Heart right ventricle (tissue), 16 donors: ENCODE measurements at regions not wholly inside any gene's neighbourhood (a gene's known extent, or its start where the extent isn't known, plus 50 kb on each side); places are given as distances from the start of the nearest gene placed in this dataset.

Experiments
- ATAC-seq, 8 donors: fragments of 200-7000 bp; cut with Tn5 transposase; one replicate each; pipeline ENCODE4 v1.9.1; 2020; ENCODE audit warnings: mild to moderate bottlenecking in 8 of 8, moderate library complexity in 8 of 8, moderate number of reproducible peaks in 1 of 8
- DNase-seq, 2 donors: peaks; one replicate each; pipeline ENCODE4 v3.0.0-alpha.2; 2020
- H3K27ac ChIP-seq, 10 donors: fragments of 200-600 bp; sonication (generic) in 2 of 10; one replicate each; pipeline versions ENCODE4 v1.5.0 to v1.8.0; 2020 to 2022; ENCODE audit warnings: mild to moderate bottlenecking in 3 of 10
- H3K27me3 ChIP-seq, 7 donors: fragments of 200-600 bp; one replicate each; pipeline ENCODE4 v1.8.0; 2021 to 2022; ENCODE audit warnings: mild to moderate bottlenecking in 2 of 7
- H3K36me3 ChIP-seq, 9 donors: fragments of 200-600 bp; sonication (generic) in 1 of 9; one replicate each; pipeline versions ENCODE4 v1.5.0 to v1.8.0; 2020 to 2022; ENCODE audit warnings: mild to moderate bottlenecking in 2 of 9
- H3K4me1 ChIP-seq, 9 donors: fragments of 200-600 bp; sonication (generic) in 1 of 9; one replicate each; pipeline versions ENCODE4 v1.5.0 to v1.8.0; 2020 to 2022; ENCODE audit warnings: mild to moderate bottlenecking in 4 of 9
- H3K4me3 ChIP-seq, 10 donors: fragments of 200-600 bp; sonication (generic) in 2 of 10; one replicate each; pipeline versions ENCODE4 v1.5.0 to v1.8.0; 2020 to 2022; ENCODE audit warnings: mild to moderate bottlenecking in 7 of 10, moderate library complexity in 2 of 10
- H3K9me3 ChIP-seq, 11 donors: fragments of 200-600 bp in 10 of 11; sonication (generic) in 2 of 11; one replicate each; pipeline versions ENCODE4 v1.5.0 to v1.8.0; 2013 to 2022; ENCODE audit warnings: mild to moderate bottlenecking in 2 of 11, control low read depth in 1 of 11, moderate library complexity in 1 of 11
- CTCF ChIP-seq, 9 donors: fragments of 200-600 bp; sonication (generic) in 2 of 9; IDR thresholded peaks; one replicate each; pipeline versions ENCODE4 v1.5.0 to v1.8.0; 2021 to 2022; ENCODE audit warnings: antibody characterized with exemption in 9 of 9, mild to moderate bottlenecking in 5 of 9, moderate library complexity in 1 of 9
- WGBS, 2 donors: extraction: QIAGEN DNeasy Blood & Tissue Kit; methylation state at CpG; one replicate each; pipeline ENCODE4 v1.1.7; 2013; ENCODE audit warnings: inconsistent platforms in 1 of 2; 5-methylcytosine and 5-hydroxymethylcytosine counted together
- intact Hi-C, 10 donors: fragments of 100-400 bp; cut with DNase I; formaldehyde crosslinking; loops; one replicate each; pipeline versions ENCODE4 v1.11.1 to v1.14.2; 2022
- donor health status: Arrhythmogenic right ventricular cardiomyopathy.
- donor health status: ischemic (EF 13 %, LVEDD 7.1; RV severe dilation, severe dysfunction).
- donor health status: healthy with polysubstance abuse.
- donor health status: DM: no; HTN: yes; CAD: no.
- donor health status: DM: no; HTN: no; CAD: no.
- donor health status: ischemic (EF 25% LVEDD 6.9; RV normal size, moderate dysfunction).
- donor health status: ischemic (EF 25% LVEDD 5.7; RV mildly dilated, moderate dysfunction).
- donor health status: healthy.
- donor health status: DM: yes; HTN: yes; CAD: no.
- donor health status: Ischemic cardiomyopathy.
- donor health status: ischemic (EF 35%, LVEDD 5.7; RV mildly dilated, moderate dysfunction).
- donor health status: nonischemic (EF 11% LVEDD 7.7; RV severe dilation, severe dysfunction).
- donor health status: DM: yes; HTN: yes; CAD: no.
- donor health status: PGD.
- donor health status: ischemic (EF 29% LVEDD 5.4; RV normal size, mild dysfunction).
- donor health status: nonischemic (EF 23%, LVEDD 6.1; RV moderate dilation, normal function).

- intact Hi-C loops: no loop called here
- no peak for TF ChIP-seq CTCF (IDR thresholded peaks at IDR 0.05)
- DNase-seq (no peak), ATAC-seq (no peak)
- peaks cover 0 to 9% (median 0%) of the 10 kb centered on the region in 7 donors for H3K27me3 ChIP-seq
- peaks cover 0 to 7% (median 0%) of the 10 kb centered on the region in 11 donors for H3K9me3 ChIP-seq
- H3K36me3 ChIP-seq: no peaks in the 10 kb centered on the region
- WGBS, 2 donors: 67 to 79% methylated on average over 3 of the region's 3 CpGs
- H3K4me1 ChIP-seq: no peaks in the 10 kb centered on the region
- H3K4me3 ChIP-seq: no peak overlapping the region
- no peak overlapping the region for H3K27ac ChIP-seq
Measured at GRCh38 chr2:147031897-147032296, 812.9 kb upstream of the ACVR2A start.

- Histone ChIP-seq H3K4me1 (no peaks in the 10 kb centered on the region), H3K4me3 (no peak overlapping the region), H3K27ac (no peak overlapping the region), H3K36me3 (no peaks in the 10 kb centered on the region), H3K27me3 (peaks cover 0 to 9% (median 0%) of the 10 kb centered on the region in 7 donors), H3K9me3 (peaks cover 0 to 7% (median 0%) of the 10 kb centered on the region in 11 donors)
- WGBS, 2 donors: 30 to 35% methylated on average over 6 of the region's 6 CpGs
- DNase-seq (no peak), ATAC-seq (no peak)
- intact Hi-C loops: no loop called here
- TF ChIP-seq CTCF (IDR thresholded peaks at IDR 0.05): no peak
Measured at GRCh38 chr2:147030966-147031720, 813.7 kb upstream of the ACVR2A start.

GRCh38 chr2:147027436-147027835, 817.4 kb upstream of the ACVR2A start:
- no peak overlapping the region for H3K27ac ChIP-seq
- H3K9me3 ChIP-seq: peaks cover 0 to 17% (median 6%) of the 10 kb centered on the region in 11 donors
- TF ChIP-seq CTCF (IDR thresholded peaks at IDR 0.05): no peak
- 44 to 58% methylated on average over 1 of the region's 1 CpG for WGBS, 2 donors
- no peak overlapping the region for H3K4me3 ChIP-seq
- ATAC-seq (no peak), DNase-seq (no peak)
- peaks cover 0 to 4% (median 0%) of the 10 kb centered on the region in 9 donors for H3K4me1 ChIP-seq
- intact Hi-C loops: no loop called here
- no peaks in the 10 kb centered on the region for H3K36me3 ChIP-seq
- peaks cover 0 to 9% (median 0%) of the 10 kb centered on the region in 7 donors for H3K27me3 ChIP-seq

DNA sequence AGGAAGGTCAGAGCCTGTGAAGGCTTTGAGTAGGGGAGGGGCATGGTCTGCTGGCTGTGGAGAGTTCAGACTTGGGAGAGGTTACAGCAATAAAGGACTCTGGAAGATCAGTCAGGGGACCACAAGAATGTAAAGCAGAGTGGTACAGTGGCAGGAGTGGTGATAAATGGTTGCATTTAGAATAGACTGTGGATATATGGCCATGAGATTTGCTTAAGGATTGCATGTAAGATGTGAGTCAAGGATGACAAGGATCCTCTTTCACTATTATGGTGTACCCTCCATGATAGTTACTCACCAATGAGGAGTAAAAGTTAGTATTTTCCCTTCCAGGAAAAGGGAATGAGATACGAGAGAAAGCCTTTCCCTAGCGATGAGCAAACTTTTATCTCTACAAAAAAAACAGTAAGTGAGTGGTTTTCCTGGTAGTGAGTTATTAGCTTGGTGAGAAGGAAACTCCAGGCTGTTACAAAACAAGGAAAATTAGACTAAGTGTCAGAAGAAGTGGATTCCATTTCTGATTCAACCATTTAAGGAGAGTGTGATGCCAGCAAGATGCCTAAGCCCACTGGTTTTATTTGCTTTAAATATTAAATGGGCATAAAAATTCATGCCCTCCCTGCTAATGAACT, 818.0 kb upstream of the ACVR2A start:
- Histone ChIP-seq H3K27ac (no peak overlapping the region), H3K4me1 (peaks cover 0 to 4% (median 0%) of the 10 kb centered on the region in 9 donors), H3K36me3 (no peaks in the 10 kb centered on the region), H3K9me3 (peaks cover 0 to 23% (median 6%) of the 10 kb centered on the region in 11 donors), H3K4me3 (no peak overlapping the region), H3K27me3 (peaks cover 0 to 9% (median 0%) of the 10 kb centered on the region in 7 donors)
- intact Hi-C loops: no loop called here
- DNase-seq: no peak
- ATAC-seq: no peak
- 39 to 57% methylated on average over 2 of the region's 2 CpGs for WGBS, 2 donors
- no peak for TF ChIP-seq CTCF (IDR thresholded peaks at IDR 0.05)
